HEK293 (cell line): ENCODE measurements at regions not wholly inside any gene's neighbourhood (a gene's known extent, or its start where the extent isn't known, plus 50 kb on each side); places are given as distances from the start of the nearest gene placed in this dataset.

Experiments used
- GFI1B ChIP-seq: fragments of 450-650 bp; formaldehyde crosslinking; IDR thresholded peaks from 2 replicates; pipeline ENCODE4 v1.5.1; 2016; ENCODE audit warnings: missing biosample characterization, missing genetic modification characterization
- ZBTB8A ChIP-seq: fragments of 450-650 bp; formaldehyde crosslinking; IDR thresholded peaks from 2 replicates; pipeline ENCODE4 v1.5.1; 2016; ENCODE audit warnings: missing biosample characterization, missing genetic modification characterization
- ZNF146 ChIP-seq: fragments of 450-650 bp; formaldehyde crosslinking; IDR thresholded peaks from 2 replicates; pipeline ENCODE4 v1.5.1; 2016; ENCODE audit warnings: missing biosample characterization, missing genetic modification characterization
- ZNF473 ChIP-seq: fragments of 450-650 bp; formaldehyde crosslinking; IDR thresholded peaks from 2 replicates; pipeline ENCODE4 v1.5.1; 2017; ENCODE audit warnings: missing biosample characterization, missing genetic modification characterization
- ZNF548 ChIP-seq: fragments of 450-650 bp; formaldehyde crosslinking; IDR thresholded peaks from 2 replicates; pipeline ENCODE4 v1.5.1; 2016; ENCODE audit warnings: missing biosample characterization, missing genetic modification characterization
- ZNF629 ChIP-seq: fragments of 450-650 bp; formaldehyde crosslinking; IDR thresholded peaks from 2 replicates; pipeline ENCODE4 v1.5.1; 2017; ENCODE audit warnings: missing biosample characterization, missing genetic modification characterization
- ZNF660 ChIP-seq: fragments of 450-650 bp; IDR thresholded peaks from 2 replicates; pipeline ENCODE4 v1.5.1; 2018; ENCODE audit warnings: missing biosample characterization, mild to moderate bottlenecking, missing genetic modification characterization
- ZNF707 ChIP-seq: fragments of 450-650 bp; formaldehyde crosslinking; IDR thresholded peaks from 2 replicates; pipeline ENCODE4 v1.5.1; 2016; ENCODE audit warnings: missing biosample characterization, missing genetic modification characterization
- TF ChIP-seq, protein P1 (sequence below): fragments of 450-650 bp; formaldehyde crosslinking; IDR thresholded peaks from 2 replicates; pipeline ENCODE4 v1.5.1; 2016; ENCODE audit warnings: missing biosample characterization, missing genetic modification characterization

DNA sequence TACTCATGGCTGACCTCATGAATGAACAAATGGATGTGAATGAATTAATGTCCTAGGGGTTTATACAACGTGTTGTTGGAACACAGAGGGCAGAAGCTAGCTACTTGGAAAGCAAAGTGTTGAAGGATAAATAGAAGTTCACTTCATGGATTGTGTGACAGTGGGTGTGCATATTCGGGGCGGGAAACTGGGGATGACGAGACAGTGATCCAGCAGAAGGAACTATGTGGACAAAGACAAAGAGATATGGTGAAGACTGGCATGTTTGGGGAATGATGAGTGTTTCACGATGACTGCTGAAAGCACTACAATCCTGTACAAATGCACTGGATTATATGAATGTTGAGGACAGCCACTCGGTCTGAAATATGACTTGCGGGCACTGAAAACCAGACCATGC lies 250.5 kb upstream of the C16orf82 start:
- no peak for TF ChIP-seq ZNF707
- TF ChIP-seq ZNF473 (tag by site-specific recombination): no peak
- TF ChIP-seq ZNF146: no peak
- TF ChIP-seq GFI1B (tag by site-specific recombination): no peak
- no peak for TF ChIP-seq ZBTB8A (tag by site-specific recombination)
- no peak for TF ChIP-seq ZNF629 (tag by site-specific recombination)
- TF ChIP-seq, protein P1, sequence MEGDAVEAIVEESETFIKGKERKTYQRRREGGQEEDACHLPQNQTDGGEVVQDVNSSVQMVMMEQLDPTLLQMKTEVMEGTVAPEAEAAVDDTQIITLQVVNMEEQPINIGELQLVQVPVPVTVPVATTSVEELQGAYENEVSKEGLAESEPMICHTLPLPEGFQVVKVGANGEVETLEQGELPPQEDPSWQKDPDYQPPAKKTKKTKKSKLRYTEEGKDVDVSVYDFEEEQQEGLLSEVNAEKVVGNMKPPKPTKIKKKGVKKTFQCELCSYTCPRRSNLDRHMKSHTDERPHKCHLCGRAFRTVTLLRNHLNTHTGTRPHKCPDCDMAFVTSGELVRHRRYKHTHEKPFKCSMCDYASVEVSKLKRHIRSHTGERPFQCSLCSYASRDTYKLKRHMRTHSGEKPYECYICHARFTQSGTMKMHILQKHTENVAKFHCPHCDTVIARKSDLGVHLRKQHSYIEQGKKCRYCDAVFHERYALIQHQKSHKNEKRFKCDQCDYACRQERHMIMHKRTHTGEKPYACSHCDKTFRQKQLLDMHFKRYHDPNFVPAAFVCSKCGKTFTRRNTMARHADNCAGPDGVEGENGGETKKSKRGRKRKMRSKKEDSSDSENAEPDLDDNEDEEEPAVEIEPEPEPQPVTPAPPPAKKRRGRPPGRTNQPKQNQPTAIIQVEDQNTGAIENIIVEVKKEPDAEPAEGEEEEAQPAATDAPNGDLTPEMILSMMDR (tag by site-specific recombination): no peak
- TF ChIP-seq ZNF548 (tag by site-specific recombination): no peak
- no peak for TF ChIP-seq ZNF660 (tag by site-specific recombination)
